Neuronal stem cell (in vitro differentiated cells): ENCODE measurements at regions not wholly inside any gene's neighbourhood (a gene's known extent, or its start where the extent isn't known, plus 50 kb on each side); places are given as distances from the start of the nearest gene placed in this dataset.

Experiments used
- DNase-seq: peaks from one replicate; pipeline ENCODE4 v3.0.0-alpha.2; 2013; ENCODE audit warnings: low spot score
- H2AFZ ChIP-seq: one replicate; pipeline ENCODE4 v1.6.1; 2013; ENCODE audit warnings: mild to moderate bottlenecking, low read length, inconsistent platforms
- H2AK5ac ChIP-seq: 2 replicates; pipeline ENCODE4 v1.6.1; 2013; ENCODE audit warnings: low read depth, mild to moderate bottlenecking, inconsistent platforms, low read length, moderate library complexity, mixed read lengths
- H2BK120ac ChIP-seq: 2 replicates; pipeline ENCODE4 v1.6.1; 2013; ENCODE audit warnings: low read depth, mild to moderate bottlenecking, inconsistent platforms, low read length, moderate library complexity, mixed read lengths
- H2BK12ac ChIP-seq: one replicate; pipeline ENCODE4 v1.6.1; 2013; ENCODE audit warnings: low read length, inconsistent platforms
- H2BK15ac ChIP-seq: 2 replicates; pipeline ENCODE4 v1.6.1; 2013; ENCODE audit warnings: mild to moderate bottlenecking, low read length, inconsistent platforms, mixed read lengths
- H2BK5ac ChIP-seq: one replicate; pipeline ENCODE4 v1.6.1; 2013; ENCODE audit warnings: inconsistent platforms, mild to moderate bottlenecking, low read length, moderate library complexity
- H3K14ac ChIP-seq: one replicate; pipeline ENCODE4 v1.6.1; 2013; ENCODE audit warnings: low read length, inconsistent platforms
- H3K18ac ChIP-seq: 2 replicates; pipeline ENCODE4 v1.6.1; 2013; ENCODE audit warnings: low read length, inconsistent platforms
- H3K23ac ChIP-seq: 2 replicates; pipeline ENCODE4 v1.6.1; 2013; ENCODE audit warnings: low read depth, mild to moderate bottlenecking, mixed read lengths, low read length, inconsistent platforms; ENCODE audit not compliant: poor library complexity
- H3K27ac ChIP-seq: replicated peaks from 3 replicates; pipeline ENCODE4 v1.5.1; 2013; ENCODE audit warnings: low read length, inconsistent platforms
- H3K27me3 ChIP-seq, 3 experiments: 2 replicates each; pipeline ENCODE4 v1.6.1; 2013; ENCODE audit warnings: low read length in 3 of 3, mild to moderate bottlenecking in 2 of 3, inconsistent platforms in 1 of 3, low read depth in 1 of 3, mixed read lengths in 1 of 3, moderate library complexity in 1 of 3; ENCODE audit not compliant: control insufficient read depth in 3 of 3, insufficient read depth in 3 of 3
- H3K36me3 ChIP-seq, 2 donors: replicated peaks in 1 of 2; 2 replicates each; pipeline ENCODE4 v1.6.1; 2013; ENCODE audit warnings: low read length in 2 of 2; ENCODE audit not compliant: control insufficient read depth in 2 of 2, insufficient read depth in 2 of 2
- H3K4ac ChIP-seq: 2 replicates; pipeline ENCODE4 v1.6.1; 2013; ENCODE audit warnings: inconsistent platforms, mild to moderate bottlenecking, low read length, moderate library complexity
- H3K4me1 ChIP-seq, 2 donors: 1 replicate in 1 of 2; 2 replicates in 1 of 2; pipeline ENCODE4 v1.6.1; 2013; ENCODE audit warnings: low read length in 2 of 2, low read depth in 1 of 2; ENCODE audit not compliant: control insufficient read depth in 2 of 2, insufficient read depth in 1 of 2
- H3K4me2 ChIP-seq: one replicate; pipeline ENCODE4 v1.6.1; 2013; ENCODE audit warnings: mild to moderate bottlenecking, low read length, inconsistent platforms; ENCODE audit not compliant: insufficient read depth, poor library complexity, severe bottlenecking
- H3K4me3 ChIP-seq, 2 donors: 2 replicates each; pipeline ENCODE4 v1.5.1; 2013; ENCODE audit warnings: low read length in 2 of 2, mild to moderate bottlenecking in 2 of 2, inconsistent platforms in 1 of 2, moderate library complexity in 1 of 2
- H3K79me1 ChIP-seq: one replicate; pipeline ENCODE4 v1.6.1; 2013; ENCODE audit warnings: low read depth, mild to moderate bottlenecking, inconsistent platforms, low read length, moderate library complexity
- H3K9ac ChIP-seq: one replicate; pipeline ENCODE4 v1.6.1; 2013; ENCODE audit warnings: mild to moderate bottlenecking, low read depth, low read length, inconsistent platforms; ENCODE audit not compliant: poor library complexity
- H3K9me3 ChIP-seq, 2 donors: replicated peaks in 1 of 2; 2 replicates each; pipeline versions ENCODE3 to v1.6.1; 2013; ENCODE audit warnings: low read length in 2 of 2, mild to moderate bottlenecking in 2 of 2, inconsistent platforms in 1 of 2, low read depth in 1 of 2, mixed read lengths in 1 of 2, moderate library complexity in 1 of 2; ENCODE audit not compliant: control insufficient read depth in 2 of 2, insufficient read depth in 1 of 2
- H4K8ac ChIP-seq: one replicate; pipeline ENCODE4 v1.6.1; 2013; ENCODE audit warnings: low read depth, mild to moderate bottlenecking, inconsistent platforms, low read length, moderate library complexity
- H4K91ac ChIP-seq: one replicate; pipeline ENCODE4 v1.6.1; 2013; ENCODE audit warnings: low read length, low read depth, mild to moderate bottlenecking, inconsistent platforms; ENCODE audit not compliant: poor library complexity
- WGBS, 2 donors: extraction: QIAGEN DNeasy Blood & Tissue Kit; methylation state at CpG; one replicate each; pipeline ENCODE4 v1.1.7; 2013; ENCODE audit warnings: missing lambda C conversion rate in 2 of 2, mixed read lengths in 1 of 2; ENCODE audit not compliant: insufficient read length in 2 of 2, insufficient replicate concordance in 1 of 2; ENCODE audit errors: extremely low coverage in 2 of 2; 5-methylcytosine and 5-hydroxymethylcytosine counted together

GRCh38 chr20:57986666-57987065 is 241.8 kb downstream of the ANKRD60 start:
- no peak overlapping the region for H3K4ac ChIP-seq
- H3K18ac ChIP-seq, result no peak overlapping the region
- H3K36me3 ChIP-seq, result no peaks in the 10 kb centered on the region
- no peak overlapping the region for H3K4me3 ChIP-seq
- H3K9ac ChIP-seq, result no peak overlapping the region
- WGBS, 2 donors, result no CpG with 5 or more reads among the region's 6 CpGs
- no peak overlapping the region for H2BK12ac ChIP-seq
- H3K27me3 ChIP-seq, result peaks cover 0 to 7% (median 0%) of the 10 kb centered on the region in 3 experiments
- no peak overlapping the region for H3K27ac ChIP-seq
- peaks cover 0 to 3% of the 10 kb centered on the region in 2 donors for H3K4me1 ChIP-seq
- H2BK120ac ChIP-seq, result no peak overlapping the region
- H3K23ac ChIP-seq, result no peak overlapping the region
- no peak overlapping the region for H4K91ac ChIP-seq
- H3K14ac ChIP-seq, result no peak overlapping the region
- H3K9me3 ChIP-seq, result peaks cover 0 to 2% of the 10 kb centered on the region in 2 donors
- H2BK5ac ChIP-seq, result no peak overlapping the region
- H4K8ac ChIP-seq, result no peak overlapping the region
- H3K79me1 ChIP-seq, result no peaks in the 10 kb centered on the region
- DNase-seq, result no peak
- H3K4me2 ChIP-seq, result no peak overlapping the region
- no peak overlapping the region for H2AK5ac ChIP-seq
- H2AFZ ChIP-seq, result no peak overlapping the region
- no peak overlapping the region for H2BK15ac ChIP-seq

DNA sequence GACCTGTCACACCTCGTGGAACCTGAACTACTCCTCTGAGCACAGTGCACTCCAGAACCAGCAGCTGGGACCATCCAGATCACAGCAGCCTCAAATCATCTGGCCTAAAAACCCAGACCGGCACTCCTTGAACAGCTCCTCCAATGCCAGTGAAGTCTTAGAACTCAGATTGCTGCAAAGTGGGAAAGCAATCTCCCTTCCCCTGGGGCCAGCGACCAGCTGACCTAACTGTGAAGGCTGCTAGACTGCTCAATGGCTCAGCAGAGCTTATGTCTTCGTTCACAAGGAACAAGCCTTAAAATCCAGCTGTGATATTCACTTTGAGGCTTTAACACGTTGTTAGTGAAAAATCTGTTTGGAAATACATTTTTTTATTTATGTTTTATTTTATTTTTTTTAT is 243.2 kb downstream of the ANKRD60 start:
- no peak for DNase-seq
- H2BK15ac ChIP-seq, result no peak overlapping the region
- H3K9ac ChIP-seq, result no peak overlapping the region
- H3K27ac ChIP-seq, result no peak overlapping the region
- H4K91ac ChIP-seq, result no peak overlapping the region
- H2BK5ac ChIP-seq, result no peak overlapping the region
- H3K23ac ChIP-seq, result no peak overlapping the region
- H3K14ac ChIP-seq, result no peak overlapping the region
- no peak overlapping the region for H2BK120ac ChIP-seq
- H3K4me3 ChIP-seq, result no peak overlapping the region
- no peaks in the 10 kb centered on the region for H3K36me3 ChIP-seq
- H3K4me1 ChIP-seq, result peaks cover 2 to 6% of the 10 kb centered on the region in 2 donors
- H3K4me2 ChIP-seq, result no peak overlapping the region
- H3K27me3 ChIP-seq, result peaks cover 0 to 12% (median 0%) of the 10 kb centered on the region in 3 experiments
- H3K4ac ChIP-seq, result no peak overlapping the region
- H3K18ac ChIP-seq, result no peak overlapping the region
- H3K9me3 ChIP-seq, result peaks cover 0 to 2% of the 10 kb centered on the region in 2 donors
- no peak overlapping the region for H2AFZ ChIP-seq
- no peaks in the 10 kb centered on the region for H3K79me1 ChIP-seq
- no peak overlapping the region for H2BK12ac ChIP-seq
- no peak overlapping the region for H4K8ac ChIP-seq
- H2AK5ac ChIP-seq, result no peak overlapping the region
- no CpG with 5 or more reads among the region's 5 CpGs for WGBS, 2 donors

GRCh38 chr20:57983082-57983481 is 245.4 kb downstream of the ANKRD60 start:
- H3K18ac ChIP-seq, result no peak overlapping the region
- H3K9me3 ChIP-seq, result peaks cover 0 to 2% of the 10 kb centered on the region in 2 donors
- DNase-seq, result no peak
- no peak overlapping the region for H4K8ac ChIP-seq
- H3K4me2 ChIP-seq, result no peak overlapping the region
- H3K14ac ChIP-seq, result peak overlapping the region; percentile 90
- no peak overlapping the region for H3K27ac ChIP-seq
- no peak overlapping the region for H3K4me3 ChIP-seq
- peaks cover 3 to 12% of the 10 kb centered on the region in 2 donors for H3K4me1 ChIP-seq
- no peak overlapping the region for H4K91ac ChIP-seq
- peak overlapping the region; percentile 95 for H2AK5ac ChIP-seq
- peaks cover 0 to 28% (median 0%) of the 10 kb centered on the region in 3 experiments for H3K27me3 ChIP-seq
- H2BK12ac ChIP-seq, result no peak overlapping the region
- peak overlapping the region; percentile 43 for H3K23ac ChIP-seq
- no peak overlapping the region for H2BK5ac ChIP-seq
- H3K79me1 ChIP-seq, result no peaks in the 10 kb centered on the region
- no peak overlapping the region for H2AFZ ChIP-seq
- H2BK15ac ChIP-seq, result no peak overlapping the region
- no peaks in the 10 kb centered on the region for H3K36me3 ChIP-seq
- WGBS, 2 donors, result no CpG with 5 or more reads among the region's 9 CpGs
- peak overlapping the region; percentile 12 for H3K9ac ChIP-seq
- no peak overlapping the region for H3K4ac ChIP-seq
- no peak overlapping the region for H2BK120ac ChIP-seq

- no peak overlapping the region for H3K4me3 ChIP-seq
- H4K91ac ChIP-seq, result no peak overlapping the region
- H3K79me1 ChIP-seq, result no peaks in the 10 kb centered on the region
- no peak overlapping the region for H2AK5ac ChIP-seq
- DNase-seq, result no peak
- no peak overlapping the region for H2BK12ac ChIP-seq
- H3K23ac ChIP-seq, result no peak overlapping the region
- H4K8ac ChIP-seq, result no peak overlapping the region
- no peak overlapping the region for H3K4me2 ChIP-seq
- no peak overlapping the region for H2BK15ac ChIP-seq
- H3K4ac ChIP-seq, result no peak overlapping the region
- peaks cover 0 to 28% (median 0%) of the 10 kb centered on the region in 3 experiments for H3K27me3 ChIP-seq
- peaks cover 3 to 12% of the 10 kb centered on the region in 2 donors for H3K4me1 ChIP-seq
- no peak overlapping the region for H2BK5ac ChIP-seq
- H3K36me3 ChIP-seq, result no peaks in the 10 kb centered on the region
- peak overlapping the region; percentile 7 for H2AFZ ChIP-seq
- no peak overlapping the region for H3K18ac ChIP-seq
- no peak overlapping the region for H3K27ac ChIP-seq
- no peak overlapping the region for H3K14ac ChIP-seq
- no peak overlapping the region for H2BK120ac ChIP-seq
- H3K9ac ChIP-seq, result no peak overlapping the region
- no CpG with 5 or more reads among the region's 8 CpGs for WGBS, 2 donors
- H3K9me3 ChIP-seq, result peaks cover 0 to 2% of the 10 kb centered on the region in 2 donors
Observed at GRCh38 chr20:57980506-57980905, 247.9 kb downstream of the ANKRD60 start.
